ENCODE measurements at regions not wholly inside any gene's neighbourhood (a gene's known extent, or its start where the extent isn't known, plus 50 kb on each side); places are given as distances from the start of the nearest gene placed in this dataset.

DNA sequence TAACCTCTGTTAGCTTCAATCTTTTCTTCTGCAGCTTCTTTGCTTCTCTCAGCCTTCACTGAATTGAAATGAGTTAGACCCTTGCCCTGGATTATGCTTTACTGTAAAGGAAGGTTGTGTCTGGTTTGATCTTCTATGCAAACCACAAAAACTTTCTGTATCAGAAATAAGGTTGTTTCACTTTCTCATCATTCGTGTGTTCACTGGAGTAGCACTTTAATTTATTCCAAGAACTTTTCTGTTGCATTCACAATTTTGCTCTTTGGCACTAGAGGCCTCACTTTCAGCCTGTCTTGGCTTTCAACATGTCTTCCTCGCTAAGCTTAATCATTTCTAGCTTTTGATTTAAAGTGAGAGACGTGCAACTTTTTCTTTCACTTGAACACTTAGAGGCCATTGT is 365.3 kb downstream of the TDRD15 start:
- no peaks in the 10 kb centered on the region for H3K36me3 ChIP-seq (ENCODE audit: control insufficient read depth in 3 of 3, insufficient read depth in 3 of 3, low read length in 3 of 3)
- no peaks in the 10 kb centered on the region for H3K27me3 ChIP-seq (ENCODE audit: control insufficient read depth in 3 of 3, insufficient read depth in 3 of 3, low read length in 3 of 3)
- H3K4me3 ChIP-seq (ENCODE audit: low read length in 3 of 3), result no peak overlapping the region
- H3K27ac ChIP-seq (ENCODE audit: low read depth, low read length), result no peak overlapping the region
- no peak overlapping the region for H3K9ac ChIP-seq (ENCODE audit: low read depth in 1 of 3, low read length in 3 of 3)
- no peaks in the 10 kb centered on the region for H3K4me1 ChIP-seq (ENCODE audit: control insufficient read depth in 3 of 3, insufficient read depth in 3 of 3, low read length in 3 of 3)
- no peaks in the 10 kb centered on the region for H3K9me3 ChIP-seq (ENCODE audit: control insufficient read depth in 3 of 3, low read length in 3 of 3)

DNA sequence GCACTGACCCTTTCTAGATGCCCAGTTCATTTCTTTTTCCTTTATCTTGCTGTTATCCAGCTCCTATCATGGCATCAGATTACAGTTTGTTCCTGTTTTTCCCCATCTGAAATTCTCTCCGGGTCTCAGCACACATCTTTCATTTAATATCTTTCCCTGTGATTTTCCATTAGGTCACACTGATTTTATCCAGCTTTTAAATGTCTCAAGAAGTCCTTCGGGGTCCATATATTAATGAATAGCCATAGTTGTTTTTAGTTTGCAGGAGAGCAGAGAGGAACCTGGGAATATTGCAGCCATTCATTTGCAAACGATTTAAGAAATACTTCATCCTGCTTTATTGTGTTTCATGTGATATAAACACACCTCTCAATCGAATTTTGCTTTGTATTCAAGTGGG is 374.2 kb downstream of the TDRD15 start:
- Histone ChIP-seq H3K27me3 (ENCODE audit: control insufficient read depth in 3 of 3, insufficient read depth in 3 of 3, low read length in 3 of 3) (no peaks in the 10 kb centered on the region), H3K4me1 (ENCODE audit: control insufficient read depth in 3 of 3, insufficient read depth in 3 of 3, low read length in 3 of 3) (no peaks in the 10 kb centered on the region), H3K27ac (ENCODE audit: low read depth, low read length) (no peak overlapping the region), H3K9me3 (ENCODE audit: control insufficient read depth in 3 of 3, low read length in 3 of 3) (no peaks in the 10 kb centered on the region), H3K4me3 (ENCODE audit: low read length in 3 of 3) (no peak overlapping the region), H3K9ac (ENCODE audit: low read depth in 1 of 3, low read length in 3 of 3) (no peak overlapping the region), H3K36me3 (ENCODE audit: control insufficient read depth in 3 of 3, insufficient read depth in 3 of 3, low read length in 3 of 3) (no peaks in the 10 kb centered on the region)

DNA sequence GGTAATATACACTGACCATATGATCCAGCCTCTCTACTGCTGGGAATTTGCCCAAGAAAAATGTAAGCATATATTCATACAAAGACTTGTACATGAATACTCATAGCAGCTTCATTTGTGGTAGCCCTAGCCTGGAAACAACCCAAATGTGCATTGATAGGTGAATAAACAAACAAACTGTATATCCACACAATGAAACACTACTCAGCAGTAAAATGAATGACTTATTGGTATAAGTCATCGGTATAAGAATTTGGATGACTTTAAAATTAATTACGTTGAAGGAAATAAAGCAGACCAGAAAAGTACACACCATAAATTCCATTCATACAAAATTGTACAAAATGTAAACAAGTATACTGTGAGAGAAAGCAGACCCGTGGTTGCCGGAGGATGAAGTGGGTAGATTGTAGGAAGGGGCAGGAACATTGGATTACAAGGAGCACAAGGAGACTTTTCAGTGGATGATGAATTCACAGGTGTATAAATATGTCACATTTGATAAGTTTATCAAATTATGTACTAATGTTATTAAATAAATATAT is 376.7 kb downstream of the TDRD15 start:
- no peaks in the 10 kb centered on the region for H3K36me3 ChIP-seq (ENCODE audit: control insufficient read depth in 3 of 3, insufficient read depth in 3 of 3, low read length in 3 of 3)
- H3K4me3 ChIP-seq (ENCODE audit: low read length in 3 of 3), result no peak overlapping the region
- H3K9me3 ChIP-seq (ENCODE audit: control insufficient read depth in 3 of 3, low read length in 3 of 3), result no peaks in the 10 kb centered on the region
- no peaks in the 10 kb centered on the region for H3K4me1 ChIP-seq (ENCODE audit: control insufficient read depth in 3 of 3, insufficient read depth in 3 of 3, low read length in 3 of 3)
- H3K9ac ChIP-seq (ENCODE audit: low read depth in 1 of 3, low read length in 3 of 3), result no peak overlapping the region
- no peaks in the 10 kb centered on the region for H3K27me3 ChIP-seq (ENCODE audit: control insufficient read depth in 3 of 3, insufficient read depth in 3 of 3, low read length in 3 of 3)
- H3K27ac ChIP-seq (ENCODE audit: low read depth, low read length), result no peak overlapping the region

DNA sequence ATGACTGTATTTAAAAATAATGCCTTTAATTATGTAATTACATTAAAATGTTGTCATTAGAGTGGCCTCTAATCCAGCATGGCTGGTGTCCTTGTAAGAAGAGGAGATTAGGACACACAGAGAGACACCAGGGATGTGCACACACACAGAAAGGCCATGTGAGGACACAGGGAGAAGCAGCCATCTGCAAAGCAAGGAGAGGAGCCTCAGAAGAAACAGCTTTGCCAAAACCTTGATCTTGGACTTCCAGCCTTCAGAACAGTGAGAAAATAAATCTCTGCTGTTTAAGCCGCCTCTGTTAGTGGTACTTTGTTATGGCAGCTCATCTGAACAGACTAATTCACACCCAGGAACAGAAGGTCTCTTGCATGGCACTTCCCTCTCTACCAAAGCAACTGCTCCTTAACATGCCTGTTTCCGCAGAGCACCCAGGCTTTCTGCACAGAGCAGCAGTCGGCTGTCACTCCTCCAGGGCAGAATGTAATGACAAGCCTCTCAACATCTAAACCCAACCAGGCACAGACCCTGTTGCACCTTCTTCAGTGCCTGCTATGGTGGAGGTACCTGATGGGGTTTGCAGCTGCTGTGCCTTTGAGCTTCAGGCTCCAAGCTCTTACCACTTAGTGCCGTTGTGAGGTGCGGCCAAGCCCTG is 377.7 kb downstream of the TDRD15 start:
- Histone ChIP-seq H3K27ac (ENCODE audit: low read depth, low read length) (no peak overlapping the region), H3K9me3 (ENCODE audit: control insufficient read depth in 3 of 3, low read length in 3 of 3) (no peaks in the 10 kb centered on the region), H3K9ac (ENCODE audit: low read depth in 1 of 3, low read length in 3 of 3) (no peak overlapping the region), H3K4me3 (ENCODE audit: low read length in 3 of 3) (no peak overlapping the region), H3K36me3 (ENCODE audit: control insufficient read depth in 3 of 3, insufficient read depth in 3 of 3, low read length in 3 of 3) (no peaks in the 10 kb centered on the region), H3K4me1 (ENCODE audit: control insufficient read depth in 3 of 3, insufficient read depth in 3 of 3, low read length in 3 of 3) (no peaks in the 10 kb centered on the region), H3K27me3 (ENCODE audit: control insufficient read depth in 3 of 3, insufficient read depth in 3 of 3, low read length in 3 of 3) (no peaks in the 10 kb centered on the region)

DNA sequence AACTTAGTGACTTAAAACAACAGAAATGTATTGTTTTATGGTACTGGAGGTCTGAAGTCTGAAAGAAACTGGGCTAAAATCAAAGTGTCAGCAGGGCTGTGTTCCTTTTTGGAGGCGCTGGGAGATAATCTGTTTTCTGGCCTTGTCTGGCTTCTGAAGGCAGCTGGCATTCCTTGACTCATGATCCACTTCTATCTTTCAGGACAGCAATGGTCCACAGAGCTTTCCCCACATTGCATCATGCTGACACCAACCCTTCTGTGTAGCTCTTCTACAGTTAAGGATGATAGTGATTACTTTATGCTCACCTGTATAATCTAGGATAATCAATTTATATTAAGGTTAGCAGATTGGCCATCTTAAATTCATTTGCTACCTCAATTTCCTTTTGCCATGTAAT is 392.1 kb downstream of the TDRD15 start:
- Histone ChIP-seq H3K4me1 (ENCODE audit: control insufficient read depth in 3 of 3, insufficient read depth in 3 of 3, low read length in 3 of 3) (no peaks in the 10 kb centered on the region), H3K27ac (ENCODE audit: low read depth, low read length) (no peak overlapping the region), H3K27me3 (ENCODE audit: control insufficient read depth in 3 of 3, insufficient read depth in 3 of 3, low read length in 3 of 3) (no peaks in the 10 kb centered on the region), H3K36me3 (ENCODE audit: control insufficient read depth in 3 of 3, insufficient read depth in 3 of 3, low read length in 3 of 3) (no peaks in the 10 kb centered on the region), H3K4me3 (ENCODE audit: low read length in 3 of 3) (no peak overlapping the region), H3K9me3 (ENCODE audit: control insufficient read depth in 3 of 3, low read length in 3 of 3) (no peaks in the 10 kb centered on the region), H3K9ac (ENCODE audit: low read depth in 1 of 3, low read length in 3 of 3) (no peak overlapping the region)

DNA sequence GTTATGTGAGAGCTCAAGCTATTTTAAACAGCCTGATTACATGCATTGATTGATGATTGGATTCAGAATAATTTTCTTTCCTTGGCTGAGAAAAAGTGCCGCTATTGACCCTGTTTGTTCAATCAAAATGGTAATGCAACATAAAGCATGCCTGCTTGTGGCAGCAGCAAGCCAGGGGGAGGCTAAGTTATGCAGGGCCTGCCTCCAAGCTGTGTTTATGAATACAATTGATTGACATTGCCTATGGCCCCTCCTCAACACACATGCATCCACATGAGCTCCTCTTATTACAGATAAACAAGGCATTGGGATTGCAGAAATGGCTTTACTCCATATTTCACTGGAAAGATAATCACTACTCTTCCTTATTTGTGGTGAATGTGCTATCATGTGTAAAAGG is 395.6 kb downstream of the TDRD15 start:
- Histone ChIP-seq H3K4me1 (ENCODE audit: control insufficient read depth in 3 of 3, insufficient read depth in 3 of 3, low read length in 3 of 3) (no peaks in the 10 kb centered on the region), H3K4me3 (ENCODE audit: low read length in 3 of 3) (no peak overlapping the region), H3K9ac (ENCODE audit: low read depth in 1 of 3, low read length in 3 of 3) (no peak overlapping the region), H3K36me3 (ENCODE audit: control insufficient read depth in 3 of 3, insufficient read depth in 3 of 3, low read length in 3 of 3) (no peaks in the 10 kb centered on the region), H3K27me3 (ENCODE audit: control insufficient read depth in 3 of 3, insufficient read depth in 3 of 3, low read length in 3 of 3) (no peaks in the 10 kb centered on the region), H3K27ac (ENCODE audit: low read depth, low read length) (no peak overlapping the region), H3K9me3 (ENCODE audit: control insufficient read depth in 3 of 3, low read length in 3 of 3) (no peaks in the 10 kb centered on the region)

DNA sequence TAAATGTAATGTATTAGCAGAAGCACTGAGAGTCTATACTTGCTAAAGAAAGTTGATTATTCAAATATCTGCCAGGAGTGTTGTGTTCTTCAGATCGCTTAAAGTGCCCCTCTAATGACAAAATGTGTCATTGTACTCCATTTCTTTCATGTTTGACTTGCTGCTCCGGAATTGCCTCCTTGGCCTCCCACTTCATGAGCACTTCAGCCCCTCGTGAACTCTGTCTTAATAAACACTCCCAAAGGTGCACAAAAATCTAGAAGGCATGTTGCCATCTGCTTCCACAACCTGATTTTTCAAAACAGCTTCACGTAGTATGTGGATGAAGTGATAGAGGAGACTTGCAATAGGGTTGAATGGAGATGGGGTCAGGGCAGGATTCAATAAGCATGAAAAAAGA is 396.1 kb downstream of the TDRD15 start:
- Histone ChIP-seq H3K4me3 (ENCODE audit: low read length in 3 of 3) (no peak overlapping the region), H3K4me1 (ENCODE audit: control insufficient read depth in 3 of 3, insufficient read depth in 3 of 3, low read length in 3 of 3) (no peaks in the 10 kb centered on the region), H3K27ac (ENCODE audit: low read depth, low read length) (no peak overlapping the region), H3K9ac (ENCODE audit: low read depth in 1 of 3, low read length in 3 of 3) (no peak overlapping the region), H3K27me3 (ENCODE audit: control insufficient read depth in 3 of 3, insufficient read depth in 3 of 3, low read length in 3 of 3) (no peaks in the 10 kb centered on the region), H3K9me3 (ENCODE audit: control insufficient read depth in 3 of 3, low read length in 3 of 3) (no peaks in the 10 kb centered on the region), H3K36me3 (ENCODE audit: control insufficient read depth in 3 of 3, insufficient read depth in 3 of 3, low read length in 3 of 3) (no peaks in the 10 kb centered on the region)

DNA sequence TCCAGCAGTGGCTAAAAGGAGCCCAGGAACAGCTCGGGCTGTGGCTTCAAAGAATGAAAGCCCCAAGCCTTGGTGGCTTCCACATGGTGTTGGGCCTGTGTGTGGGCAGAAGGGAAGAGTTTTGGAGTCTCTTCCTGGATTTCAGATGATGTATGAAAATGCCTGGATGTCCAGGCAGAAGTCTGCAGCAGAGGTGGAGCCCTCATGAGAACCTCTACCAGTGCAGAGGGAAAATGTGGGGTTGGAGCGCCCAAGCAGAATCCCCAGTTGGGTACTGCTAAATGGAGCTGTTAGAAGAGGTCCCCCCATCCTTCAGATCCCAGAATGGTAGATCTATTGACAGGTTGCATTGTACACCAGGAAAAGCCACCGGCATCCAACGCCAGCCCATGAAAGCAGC is 412.1 kb downstream of the TDRD15 start:
- H3K4me1 ChIP-seq (ENCODE audit: control insufficient read depth in 3 of 3, insufficient read depth in 3 of 3, low read length in 3 of 3), result no peaks in the 10 kb centered on the region
- no peak overlapping the region for H3K27ac ChIP-seq (ENCODE audit: low read depth, low read length)
- no peak overlapping the region for H3K9ac ChIP-seq (ENCODE audit: low read depth in 1 of 3, low read length in 3 of 3)
- no peak overlapping the region for H3K4me3 ChIP-seq (ENCODE audit: low read length in 3 of 3)
- no peaks in the 10 kb centered on the region for H3K36me3 ChIP-seq (ENCODE audit: control insufficient read depth in 3 of 3, insufficient read depth in 3 of 3, low read length in 3 of 3)
- H3K27me3 ChIP-seq (ENCODE audit: control insufficient read depth in 3 of 3, insufficient read depth in 3 of 3, low read length in 3 of 3), result no peaks in the 10 kb centered on the region
- peaks cover 0 to 7% (median 4%) of the 10 kb centered on the region in 3 donors for H3K9me3 ChIP-seq (ENCODE audit: control insufficient read depth in 3 of 3, low read length in 3 of 3)

DNA sequence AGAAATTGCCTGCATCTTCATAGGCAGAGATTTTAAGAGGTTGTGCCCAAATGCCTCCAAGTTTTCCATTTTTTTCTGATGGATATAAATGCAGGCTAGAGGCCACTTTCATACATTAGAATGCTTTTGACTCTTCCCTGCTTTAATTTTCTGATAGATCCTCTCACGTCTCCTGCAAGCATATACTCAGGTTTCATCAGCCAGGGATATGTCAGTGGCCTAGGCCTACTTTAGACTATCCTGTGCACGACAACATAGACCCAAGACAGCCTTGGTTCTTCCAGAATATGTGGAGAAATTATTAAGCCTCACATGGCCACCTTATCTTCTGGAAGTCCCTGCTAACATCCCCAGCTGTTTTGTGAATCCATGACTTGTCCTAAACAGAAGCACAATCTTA is 415.9 kb downstream of the TDRD15 start:
- no peaks in the 10 kb centered on the region for H3K27me3 ChIP-seq (ENCODE audit: control insufficient read depth in 3 of 3, insufficient read depth in 3 of 3, low read length in 3 of 3)
- H3K4me3 ChIP-seq (ENCODE audit: low read length in 3 of 3), result no peak overlapping the region
- no peak overlapping the region for H3K27ac ChIP-seq (ENCODE audit: low read depth, low read length)
- no peak overlapping the region for H3K9ac ChIP-seq (ENCODE audit: low read depth in 1 of 3, low read length in 3 of 3)
- H3K36me3 ChIP-seq (ENCODE audit: control insufficient read depth in 3 of 3, insufficient read depth in 3 of 3, low read length in 3 of 3), result no peaks in the 10 kb centered on the region
- H3K4me1 ChIP-seq (ENCODE audit: control insufficient read depth in 3 of 3, insufficient read depth in 3 of 3, low read length in 3 of 3), result no peaks in the 10 kb centered on the region
- H3K9me3 ChIP-seq (ENCODE audit: control insufficient read depth in 3 of 3, low read length in 3 of 3), result peaks cover 0 to 7% (median 4%) of the 10 kb centered on the region in 3 donors

DNA sequence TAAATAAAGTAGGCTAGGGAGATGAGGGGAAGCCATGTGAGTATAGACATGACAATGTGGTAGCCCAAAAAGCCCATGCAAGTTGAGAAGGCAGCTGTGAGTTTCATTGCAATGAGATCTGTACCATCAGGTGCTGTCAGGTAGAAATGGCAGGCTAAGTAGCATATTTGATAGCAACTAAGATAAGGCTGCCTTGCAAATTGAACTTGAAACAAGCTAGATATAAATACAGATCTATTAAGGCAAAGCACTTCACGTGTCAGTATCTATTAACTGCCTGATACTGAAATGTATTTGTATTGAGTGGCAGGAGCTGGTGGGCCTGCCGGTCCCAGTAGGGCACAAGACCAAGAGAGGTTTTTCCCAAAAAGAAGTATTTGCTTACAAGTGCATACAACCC is 419.9 kb downstream of the TDRD15 start:
- Histone ChIP-seq H3K9ac (ENCODE audit: low read depth in 1 of 3, low read length in 3 of 3) (no peak overlapping the region), H3K9me3 (ENCODE audit: control insufficient read depth in 3 of 3, low read length in 3 of 3) (no peaks in the 10 kb centered on the region), H3K4me3 (ENCODE audit: low read length in 3 of 3) (no peak overlapping the region), H3K27me3 (ENCODE audit: control insufficient read depth in 3 of 3, insufficient read depth in 3 of 3, low read length in 3 of 3) (no peaks in the 10 kb centered on the region), H3K27ac (ENCODE audit: low read depth, low read length) (no peak overlapping the region), H3K4me1 (ENCODE audit: control insufficient read depth in 3 of 3, insufficient read depth in 3 of 3, low read length in 3 of 3) (no peaks in the 10 kb centered on the region), H3K36me3 (ENCODE audit: control insufficient read depth in 3 of 3, insufficient read depth in 3 of 3, low read length in 3 of 3) (no peaks in the 10 kb centered on the region)
